ENCODE measurements at regions not wholly inside any gene's neighbourhood (a gene's known extent, or its start where the extent isn't known, plus 50 kb on each side); places are given as distances from the start of the nearest gene placed in this dataset.

DNA sequence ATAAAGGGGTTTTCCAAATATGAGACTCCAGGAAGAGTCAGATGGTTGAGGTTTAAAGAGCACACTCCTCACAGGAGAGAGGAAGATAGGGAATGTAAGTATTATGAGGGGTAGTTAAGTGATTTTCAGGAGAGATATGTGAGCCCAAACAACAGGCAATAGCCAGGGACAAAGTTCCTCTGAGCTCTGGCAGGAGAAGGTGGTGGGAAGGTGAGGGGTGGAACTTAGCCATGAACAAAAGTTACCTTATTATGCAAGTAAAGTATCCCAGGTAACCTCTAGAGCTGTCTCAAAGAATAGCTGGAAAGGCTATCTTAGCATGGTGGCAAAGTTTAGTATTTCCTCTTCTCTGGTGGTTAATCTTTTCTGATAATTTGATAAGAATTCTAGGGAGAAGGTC, 450.5 kb upstream of the PTPRD start (continued):
- TF ChIP-seq, protein P1, sequence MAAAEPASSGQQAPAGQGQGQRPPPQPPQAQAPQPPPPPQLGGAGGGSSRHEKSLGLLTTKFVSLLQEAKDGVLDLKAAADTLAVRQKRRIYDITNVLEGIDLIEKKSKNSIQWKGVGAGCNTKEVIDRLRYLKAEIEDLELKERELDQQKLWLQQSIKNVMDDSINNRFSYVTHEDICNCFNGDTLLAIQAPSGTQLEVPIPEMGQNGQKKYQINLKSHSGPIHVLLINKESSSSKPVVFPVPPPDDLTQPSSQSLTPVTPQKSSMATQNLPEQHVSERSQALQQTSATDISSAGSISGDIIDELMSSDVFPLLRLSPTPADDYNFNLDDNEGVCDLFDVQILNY (CRISPR knock-in tag; IDR thresholded peaks at IDR 0.05): no peak

DNA sequence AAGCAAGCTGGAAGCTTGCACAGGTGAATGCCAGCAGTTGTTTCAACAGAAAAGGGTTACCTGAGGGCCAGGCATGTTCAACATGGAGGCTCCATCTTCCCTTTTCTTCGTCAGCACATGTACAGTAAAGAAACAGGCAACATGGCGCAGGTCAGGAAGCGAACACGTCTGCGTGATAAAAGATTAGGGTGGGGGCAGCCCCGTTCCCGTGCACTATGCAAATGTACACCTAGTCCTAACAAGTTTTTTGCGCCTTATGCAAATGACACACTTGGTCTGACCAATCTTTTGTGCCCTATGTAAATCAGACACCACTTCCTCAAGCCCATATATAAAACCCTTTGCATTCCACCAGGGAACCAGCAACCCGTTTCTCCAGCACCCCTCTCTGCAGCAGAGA, 452.1 kb upstream of the PTPRD start:
- H3K4me3 Mint-ChIP-seq: no peak overlapping the region
- ChIA-PET POLR2A (no interaction called here), CTCF (no interaction called here)
- H3K27ac Mint-ChIP-seq: no peak overlapping the region
- H3K9me3 Mint-ChIP-seq: 0 out of 2 replicates have a peak, but pooled peaks cover 3% of the 10 kb centered on the region
- TF ChIP-seq FOXK1 (CRISPR knock-in tag; IDR thresholded peaks at IDR 0.05): no peak
- no peak for TF ChIP-seq CREB1 (CRISPR knock-in tag; IDR thresholded peaks at IDR 0.05)
- TF ChIP-seq, protein P2, sequence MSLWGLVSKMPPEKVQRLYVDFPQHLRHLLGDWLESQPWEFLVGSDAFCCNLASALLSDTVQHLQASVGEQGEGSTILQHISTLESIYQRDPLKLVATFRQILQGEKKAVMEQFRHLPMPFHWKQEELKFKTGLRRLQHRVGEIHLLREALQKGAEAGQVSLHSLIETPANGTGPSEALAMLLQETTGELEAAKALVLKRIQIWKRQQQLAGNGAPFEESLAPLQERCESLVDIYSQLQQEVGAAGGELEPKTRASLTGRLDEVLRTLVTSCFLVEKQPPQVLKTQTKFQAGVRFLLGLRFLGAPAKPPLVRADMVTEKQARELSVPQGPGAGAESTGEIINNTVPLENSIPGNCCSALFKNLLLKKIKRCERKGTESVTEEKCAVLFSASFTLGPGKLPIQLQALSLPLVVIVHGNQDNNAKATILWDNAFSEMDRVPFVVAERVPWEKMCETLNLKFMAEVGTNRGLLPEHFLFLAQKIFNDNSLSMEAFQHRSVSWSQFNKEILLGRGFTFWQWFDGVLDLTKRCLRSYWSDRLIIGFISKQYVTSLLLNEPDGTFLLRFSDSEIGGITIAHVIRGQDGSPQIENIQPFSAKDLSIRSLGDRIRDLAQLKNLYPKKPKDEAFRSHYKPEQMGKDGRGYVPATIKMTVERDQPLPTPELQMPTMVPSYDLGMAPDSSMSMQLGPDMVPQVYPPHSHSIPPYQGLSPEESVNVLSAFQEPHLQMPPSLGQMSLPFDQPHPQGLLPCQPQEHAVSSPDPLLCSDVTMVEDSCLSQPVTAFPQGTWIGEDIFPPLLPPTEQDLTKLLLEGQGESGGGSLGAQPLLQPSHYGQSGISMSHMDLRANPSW (CRISPR knock-in tag; conservative IDR thresholded peaks at IDR 0.05; ENCODE audit: low read depth): no peak
- TF ChIP-seq ETV6 (CRISPR knock-in tag; IDR thresholded peaks at IDR 0.05): no peak
- TF ChIP-seq, protein P3, sequence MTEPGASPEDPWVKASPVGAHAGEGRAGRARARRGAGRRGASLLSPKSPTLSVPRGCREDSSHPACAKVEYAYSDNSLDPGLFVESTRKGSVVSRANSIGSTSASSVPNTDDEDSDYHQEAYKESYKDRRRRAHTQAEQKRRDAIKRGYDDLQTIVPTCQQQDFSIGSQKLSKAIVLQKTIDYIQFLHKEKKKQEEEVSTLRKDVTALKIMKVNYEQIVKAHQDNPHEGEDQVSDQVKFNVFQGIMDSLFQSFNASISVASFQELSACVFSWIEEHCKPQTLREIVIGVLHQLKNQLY (CRISPR knock-in tag; IDR thresholded peaks at IDR 0.05): no peak
- no peak for TF ChIP-seq ZNF396 (CRISPR knock-in tag; IDR thresholded peaks at IDR 0.05; ENCODE audit: borderline replicate concordance)
- TF ChIP-seq, protein P4, sequence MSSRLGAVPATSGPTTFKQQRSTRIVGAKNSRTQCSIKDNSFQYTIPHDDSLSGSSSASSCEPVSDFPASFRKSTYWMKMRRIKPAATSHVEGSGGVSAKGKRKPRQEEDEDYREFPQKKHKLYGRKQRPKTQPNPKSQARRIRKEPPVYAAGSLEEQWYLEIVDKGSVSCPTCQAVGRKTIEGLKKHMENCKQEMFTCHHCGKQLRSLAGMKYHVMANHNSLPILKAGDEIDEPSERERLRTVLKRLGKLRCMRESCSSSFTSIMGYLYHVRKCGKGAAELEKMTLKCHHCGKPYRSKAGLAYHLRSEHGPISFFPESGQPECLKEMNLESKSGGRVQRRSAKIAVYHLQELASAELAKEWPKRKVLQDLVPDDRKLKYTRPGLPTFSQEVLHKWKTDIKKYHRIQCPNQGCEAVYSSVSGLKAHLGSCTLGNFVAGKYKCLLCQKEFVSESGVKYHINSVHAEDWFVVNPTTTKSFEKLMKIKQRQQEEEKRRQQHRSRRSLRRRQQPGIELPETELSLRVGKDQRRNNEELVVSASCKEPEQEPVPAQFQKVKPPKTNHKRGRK (CRISPR knock-in tag; IDR thresholded peaks at IDR 0.05; ENCODE audit: borderline replicate concordance): no peak
- TF ChIP-seq OVOL2 (CRISPR knock-in tag; IDR thresholded peaks at IDR 0.05; ENCODE audit: borderline replicate concordance): no peak
- no peak for TF ChIP-seq ELF4 (CRISPR knock-in tag; IDR thresholded peaks at IDR 0.05; ENCODE audit: low read depth)
- no peak for TF ChIP-seq MYBL2 (CRISPR knock-in tag; IDR thresholded peaks at IDR 0.05)
- no peak for TF ChIP-seq GRHL2 (CRISPR knock-in tag; IDR thresholded peaks at IDR 0.05; ENCODE audit: insufficient replicate concordance, severe bottlenecking)
- no peak for TF ChIP-seq MXD4 (CRISPR knock-in tag; IDR thresholded peaks at IDR 0.05; ENCODE audit: borderline replicate concordance)
- H3K4me1 Mint-ChIP-seq: peaks cover 6% of the 10 kb centered on the region
- no peaks in the 10 kb centered on the region; the same call in 1 of the 2 replicates for H3K36me3 Mint-ChIP-seq
- DNase-seq (ENCODE audit: low spot score) (no peak), ATAC-seq (no peak)
- H3K27me3 Mint-ChIP-seq (ENCODE audit: low read depth): no peaks in the 10 kb centered on the region

DNA sequence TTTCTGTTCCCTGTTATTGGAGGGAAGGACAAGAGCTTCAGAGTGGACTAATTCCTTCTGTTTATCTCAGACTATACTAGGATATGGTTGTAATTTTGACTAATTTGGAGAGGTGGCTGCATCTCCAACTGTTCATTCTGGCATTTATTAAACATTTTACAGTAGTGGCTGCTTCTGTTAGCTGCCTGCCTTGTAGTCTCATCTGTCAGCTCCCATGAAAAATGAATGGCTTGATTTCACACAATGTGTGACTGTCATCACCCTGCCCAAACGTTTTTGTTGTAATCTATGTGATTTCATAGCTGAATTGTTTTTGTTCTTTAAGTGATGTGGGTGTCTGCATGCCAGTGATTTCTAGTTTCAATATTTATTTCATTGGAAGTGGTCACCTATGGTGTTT, 459.4 kb upstream of the PTPRD start:
- H3K4me3 Mint-ChIP-seq: no peak overlapping the region
- no peak for ATAC-seq
- H3K27me3 Mint-ChIP-seq (ENCODE audit: low read depth): no peaks in the 10 kb centered on the region
- DNase-seq (ENCODE audit: low spot score): no peak
- H3K4me1 Mint-ChIP-seq: no peaks in the 10 kb centered on the region
- ChIA-PET CTCF (no interaction called here), POLR2A (no interaction called here)
- no peaks in the 10 kb centered on the region for H3K36me3 Mint-ChIP-seq
- no peak overlapping the region for H3K27ac Mint-ChIP-seq
- H3K9me3 Mint-ChIP-seq: peaks cover 8% of the 10 kb centered on the region
- TF ChIP-seq SMAD4 (CRISPR knock-in tag; IDR thresholded peaks at IDR 0.05): no peak
- no peak for TF ChIP-seq JUN (CRISPR knock-in tag; IDR thresholded peaks at IDR 0.05)
- TF ChIP-seq, protein P5, sequence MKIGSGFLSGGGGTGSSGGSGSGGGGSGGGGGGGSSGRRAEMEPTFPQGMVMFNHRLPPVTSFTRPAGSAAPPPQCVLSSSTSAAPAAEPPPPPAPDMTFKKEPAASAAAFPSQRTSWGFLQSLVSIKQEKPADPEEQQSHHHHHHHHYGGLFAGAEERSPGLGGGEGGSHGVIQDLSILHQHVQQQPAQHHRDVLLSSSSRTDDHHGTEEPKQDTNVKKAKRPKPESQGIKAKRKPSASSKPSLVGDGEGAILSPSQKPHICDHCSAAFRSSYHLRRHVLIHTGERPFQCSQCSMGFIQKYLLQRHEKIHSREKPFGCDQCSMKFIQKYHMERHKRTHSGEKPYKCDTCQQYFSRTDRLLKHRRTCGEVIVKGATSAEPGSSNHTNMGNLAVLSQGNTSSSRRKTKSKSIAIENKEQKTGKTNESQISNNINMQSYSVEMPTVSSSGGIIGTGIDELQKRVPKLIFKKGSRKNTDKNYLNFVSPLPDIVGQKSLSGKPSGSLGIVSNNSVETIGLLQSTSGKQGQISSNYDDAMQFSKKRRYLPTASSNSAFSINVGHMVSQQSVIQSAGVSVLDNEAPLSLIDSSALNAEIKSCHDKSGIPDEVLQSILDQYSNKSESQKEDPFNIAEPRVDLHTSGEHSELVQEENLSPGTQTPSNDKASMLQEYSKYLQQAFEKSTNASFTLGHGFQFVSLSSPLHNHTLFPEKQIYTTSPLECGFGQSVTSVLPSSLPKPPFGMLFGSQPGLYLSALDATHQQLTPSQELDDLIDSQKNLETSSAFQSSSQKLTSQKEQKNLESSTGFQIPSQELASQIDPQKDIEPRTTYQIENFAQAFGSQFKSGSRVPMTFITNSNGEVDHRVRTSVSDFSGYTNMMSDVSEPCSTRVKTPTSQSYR (CRISPR knock-in tag; IDR thresholded peaks at IDR 0.05): no peak
- TF ChIP-seq, protein P6, sequence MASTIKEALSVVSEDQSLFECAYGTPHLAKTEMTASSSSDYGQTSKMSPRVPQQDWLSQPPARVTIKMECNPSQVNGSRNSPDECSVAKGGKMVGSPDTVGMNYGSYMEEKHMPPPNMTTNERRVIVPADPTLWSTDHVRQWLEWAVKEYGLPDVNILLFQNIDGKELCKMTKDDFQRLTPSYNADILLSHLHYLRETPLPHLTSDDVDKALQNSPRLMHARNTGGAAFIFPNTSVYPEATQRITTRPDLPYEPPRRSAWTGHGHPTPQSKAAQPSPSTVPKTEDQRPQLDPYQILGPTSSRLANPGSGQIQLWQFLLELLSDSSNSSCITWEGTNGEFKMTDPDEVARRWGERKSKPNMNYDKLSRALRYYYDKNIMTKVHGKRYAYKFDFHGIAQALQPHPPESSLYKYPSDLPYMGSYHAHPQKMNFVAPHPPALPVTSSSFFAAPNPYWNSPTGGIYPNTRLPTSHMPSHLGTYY (CRISPR knock-in tag; IDR thresholded peaks at IDR 0.05): no peak
- TF ChIP-seq NR1H2 (CRISPR knock-in tag; IDR thresholded peaks at IDR 0.05): no peak
- TF ChIP-seq FOXK1 (CRISPR knock-in tag; IDR thresholded peaks at IDR 0.05): no peak
- TF ChIP-seq, protein P7, sequence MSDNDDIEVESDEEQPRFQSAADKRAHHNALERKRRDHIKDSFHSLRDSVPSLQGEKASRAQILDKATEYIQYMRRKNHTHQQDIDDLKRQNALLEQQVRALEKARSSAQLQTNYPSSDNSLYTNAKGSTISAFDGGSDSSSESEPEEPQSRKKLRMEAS (CRISPR knock-in tag; IDR thresholded peaks at IDR 0.05): no peak
- TF ChIP-seq, protein P8, sequence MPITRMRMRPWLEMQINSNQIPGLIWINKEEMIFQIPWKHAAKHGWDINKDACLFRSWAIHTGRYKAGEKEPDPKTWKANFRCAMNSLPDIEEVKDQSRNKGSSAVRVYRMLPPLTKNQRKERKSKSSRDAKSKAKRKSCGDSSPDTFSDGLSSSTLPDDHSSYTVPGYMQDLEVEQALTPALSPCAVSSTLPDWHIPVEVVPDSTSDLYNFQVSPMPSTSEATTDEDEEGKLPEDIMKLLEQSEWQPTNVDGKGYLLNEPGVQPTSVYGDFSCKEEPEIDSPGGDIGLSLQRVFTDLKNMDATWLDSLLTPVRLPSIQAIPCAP (CRISPR knock-in tag; IDR thresholded peaks at IDR 0.05): no peak
- TF ChIP-seq, protein P3 (CRISPR knock-in tag; IDR thresholded peaks at IDR 0.05): no peak
- no peak for TF ChIP-seq TP53 (CRISPR knock-in tag; IDR thresholded peaks at IDR 0.05)
